Endothelial cell (in vitro differentiated cells): ENCODE measurements at regions not wholly inside any gene's neighbourhood (a gene's known extent, or its start where the extent isn't known, plus 50 kb on each side); places are given as distances from the start of the nearest gene placed in this dataset.

Experiments used
- DNase-seq: peaks from one replicate; pipeline ENCODE4 v3.0.0; 2021; ENCODE audit warnings: low spot score
- H3K27ac Mint-ChIP-seq: one replicate; pipeline ENCODE4 v1.8.0; 2021; ENCODE audit warnings: mixed read lengths, inconsistent platforms; ENCODE audit not compliant: unreplicated experiment
- H3K27me3 Mint-ChIP-seq: one replicate; pipeline ENCODE4 v1.8.0; 2021; ENCODE audit warnings: mild to moderate bottlenecking, moderate library complexity, mixed read lengths, inconsistent platforms; ENCODE audit not compliant: unreplicated experiment
- H3K36me3 Mint-ChIP-seq: one replicate; pipeline ENCODE4 v1.8.0; 2021; ENCODE audit warnings: mild to moderate bottlenecking, low read depth, mixed read lengths, inconsistent platforms; ENCODE audit not compliant: unreplicated experiment
- H3K4me1 Mint-ChIP-seq: one replicate; pipeline ENCODE4 v1.8.0; 2021; ENCODE audit warnings: mild to moderate bottlenecking, mixed read lengths, inconsistent platforms; ENCODE audit not compliant: unreplicated experiment
- H3K4me3 Mint-ChIP-seq: one replicate; pipeline ENCODE4 v1.8.0; 2021; ENCODE audit warnings: mild to moderate bottlenecking, mixed read lengths, inconsistent platforms; ENCODE audit not compliant: unreplicated experiment
- H3K9me3 Mint-ChIP-seq: one replicate; pipeline ENCODE4 v1.8.0; 2021; ENCODE audit warnings: mixed read lengths, inconsistent platforms; ENCODE audit not compliant: unreplicated experiment
- CTCF ChIP-seq: fragments of 200-600 bp; sonication (generic); IDR thresholded peaks from one replicate; pipeline ENCODE4 v1.5.0; 2021; ENCODE audit warnings: antibody characterized with exemption; ENCODE audit not compliant: unreplicated experiment

- Mint-ChIP-seq H3K36me3 (no peaks in the 10 kb centered on the region), H3K4me3 (no peak overlapping the region), H3K4me1 (peaks cover 57% of the 10 kb centered on the region), H3K9me3 (no peaks in the 10 kb centered on the region), H3K27me3 (peaks cover 6% of the 10 kb centered on the region), H3K27ac (peak overlapping the region; percentile 31)
- DNase-seq = no peak
- no peak for TF ChIP-seq CTCF
Measured at GRCh38 chr13:40315416-40316064, 350.9 kb downstream of the FOXO1 start.

GRCh38 chr13:40316301-40316700 lies 350.1 kb downstream of the FOXO1 start:
- Mint-ChIP-seq H3K27ac (peak overlapping the region; percentile 1), H3K4me1 (peaks cover 55% of the 10 kb centered on the region), H3K27me3 (peaks cover 6% of the 10 kb centered on the region), H3K36me3 (no peaks in the 10 kb centered on the region), H3K9me3 (no peaks in the 10 kb centered on the region), H3K4me3 (no peak overlapping the region)
- DNase-seq = no peak
- no peak for TF ChIP-seq CTCF

GRCh38 chr13:40317980-40318327 lies 348.5 kb downstream of the FOXO1 start:
- Mint-ChIP-seq H3K4me3 (no peak overlapping the region), H3K9me3 (no peaks in the 10 kb centered on the region), H3K36me3 (no peaks in the 10 kb centered on the region), H3K27me3 (peaks cover 6% of the 10 kb centered on the region), H3K4me1 (peaks cover 46% of the 10 kb centered on the region), H3K27ac (peak overlapping the region; percentile 7)
- TF ChIP-seq CTCF = no peak
- no peak for DNase-seq

- H3K27ac Mint-ChIP-seq = no peak overlapping the region
- H3K4me1 Mint-ChIP-seq = peaks cover 42% of the 10 kb centered on the region
- H3K9me3 Mint-ChIP-seq = no peaks in the 10 kb centered on the region
- H3K4me3 Mint-ChIP-seq = no peak overlapping the region
- no peak for TF ChIP-seq CTCF
- no peak for DNase-seq
- H3K27me3 Mint-ChIP-seq = peaks cover 6% of the 10 kb centered on the region
- H3K36me3 Mint-ChIP-seq = no peaks in the 10 kb centered on the region
Measured at GRCh38 chr13:40318366-40318765, 348.1 kb downstream of the FOXO1 start.

GRCh38 chr13:40319699-40320579 lies 346.5 kb downstream of the FOXO1 start:
- no peak for TF ChIP-seq CTCF
- H3K27ac Mint-ChIP-seq = no peak overlapping the region
- H3K4me1 Mint-ChIP-seq = peaks cover 27% of the 10 kb centered on the region
- H3K27me3 Mint-ChIP-seq = peaks cover 6% of the 10 kb centered on the region
- H3K36me3 Mint-ChIP-seq = peaks cover 10% of the 10 kb centered on the region
- DNase-seq = no peak
- no peak overlapping the region for H3K4me3 Mint-ChIP-seq
- H3K9me3 Mint-ChIP-seq = peaks cover 5% of the 10 kb centered on the region
